Endothelial cell (in vitro differentiated cells): ENCODE measurements at regions not wholly inside any gene's neighbourhood (a gene's known extent, or its start where the extent isn't known, plus 50 kb on each side); places are given as distances from the start of the nearest gene placed in this dataset.
"Not testable (repeated sequence)": the region's sequence is repeated elsewhere in the genome, so short reads cannot be mapped to it uniquely, and the experiment has no call there.

Experiments used
- DNase-seq: peaks from one replicate; pipeline ENCODE4 v3.0.0; 2021; ENCODE audit warnings: low spot score
- H3K27ac Mint-ChIP-seq: one replicate; pipeline ENCODE4 v1.8.0; 2021; ENCODE audit warnings: mixed read lengths, inconsistent platforms; ENCODE audit not compliant: unreplicated experiment
- H3K27me3 Mint-ChIP-seq: one replicate; pipeline ENCODE4 v1.8.0; 2021; ENCODE audit warnings: mild to moderate bottlenecking, moderate library complexity, mixed read lengths, inconsistent platforms; ENCODE audit not compliant: unreplicated experiment
- H3K36me3 Mint-ChIP-seq: one replicate; pipeline ENCODE4 v1.8.0; 2021; ENCODE audit warnings: mild to moderate bottlenecking, low read depth, mixed read lengths, inconsistent platforms; ENCODE audit not compliant: unreplicated experiment
- H3K4me1 Mint-ChIP-seq: one replicate; pipeline ENCODE4 v1.8.0; 2021; ENCODE audit warnings: mild to moderate bottlenecking, mixed read lengths, inconsistent platforms; ENCODE audit not compliant: unreplicated experiment
- H3K4me3 Mint-ChIP-seq: one replicate; pipeline ENCODE4 v1.8.0; 2021; ENCODE audit warnings: mild to moderate bottlenecking, mixed read lengths, inconsistent platforms; ENCODE audit not compliant: unreplicated experiment
- H3K9me3 Mint-ChIP-seq: one replicate; pipeline ENCODE4 v1.8.0; 2021; ENCODE audit warnings: mixed read lengths, inconsistent platforms; ENCODE audit not compliant: unreplicated experiment
- CTCF ChIP-seq: fragments of 200-600 bp; sonication (generic); IDR thresholded peaks from one replicate; pipeline ENCODE4 v1.5.0; 2021; ENCODE audit warnings: antibody characterized with exemption; ENCODE audit not compliant: unreplicated experiment

- Mint-ChIP-seq H3K4me1 (no peaks in the 10 kb centered on the region), H3K9me3 (no peaks in the 10 kb centered on the region), H3K4me3 (no peak overlapping the region), H3K36me3 (no peaks in the 10 kb centered on the region), H3K27ac (no peak overlapping the region), H3K27me3 (peaks cover 2% of the 10 kb centered on the region)
- DNase-seq: no peak
- no peak for TF ChIP-seq CTCF
Observed at GRCh38 chr9:85439791-85440190, 302.0 kb downstream of the AGTPBP1 start.

GRCh38 chr9:85433956-85434355 lies 307.8 kb downstream of the AGTPBP1 start:
- H3K27ac Mint-ChIP-seq, DNase-seq, H3K4me1 Mint-ChIP-seq, H3K4me3 Mint-ChIP-seq, H3K36me3 Mint-ChIP-seq, H3K27me3 Mint-ChIP-seq, H3K9me3 Mint-ChIP-seq: not testable (repeated sequence)

GRCh38 chr9:85433551-85433950 lies 308.2 kb downstream of the AGTPBP1 start:
- not testable (repeated sequence) for H3K27ac Mint-ChIP-seq, DNase-seq, H3K36me3 Mint-ChIP-seq, H3K4me1 Mint-ChIP-seq, H3K27me3 Mint-ChIP-seq, H3K9me3 Mint-ChIP-seq, H3K4me3 Mint-ChIP-seq

- Mint-ChIP-seq H3K9me3 (no peaks in the 10 kb centered on the region), H3K27me3 (peaks cover 3% of the 10 kb centered on the region), H3K36me3 (no peaks in the 10 kb centered on the region), H3K4me3 (no peak overlapping the region), H3K27ac (no peak overlapping the region), H3K4me1 (peaks cover 6% of the 10 kb centered on the region)
- no peak for DNase-seq
- TF ChIP-seq CTCF: no peak
Observed at GRCh38 chr9:85433046-85433445, 308.7 kb downstream of the AGTPBP1 start.

GRCh38 chr9:85432599-85432998 lies 309.2 kb downstream of the AGTPBP1 start:
- Mint-ChIP-seq H3K4me3 (no peak overlapping the region), H3K9me3 (no peaks in the 10 kb centered on the region), H3K4me1 (peaks cover 6% of the 10 kb centered on the region), H3K27me3 (peaks cover 3% of the 10 kb centered on the region), H3K27ac (no peak overlapping the region), H3K36me3 (no peaks in the 10 kb centered on the region)
- TF ChIP-seq CTCF: no peak
- DNase-seq: no peak

GRCh38 chr9:85431339-85432102 lies 310.2 kb downstream of the AGTPBP1 start:
- peaks cover 6% of the 10 kb centered on the region for H3K4me1 Mint-ChIP-seq

More at GRCh38 chr9:85431339-85432102, 310.2 kb downstream of the AGTPBP1 start:
- no peak overlapping the region for H3K4me3 Mint-ChIP-seq
- TF ChIP-seq CTCF: no peak
- no peak overlapping the region for H3K27ac Mint-ChIP-seq
- DNase-seq: no peak
- peaks cover 3% of the 10 kb centered on the region for H3K27me3 Mint-ChIP-seq
- no peaks in the 10 kb centered on the region for H3K36me3 Mint-ChIP-seq
- no peaks in the 10 kb centered on the region for H3K9me3 Mint-ChIP-seq
